Fibroblast of skin of scalp (primary cell): ENCODE measurements at regions not wholly inside any gene's neighbourhood (a gene's known extent, or its start where the extent isn't known, plus 50 kb on each side); places are given as distances from the start of the nearest gene placed in this dataset.

Experiments
- DNase-seq: peaks from one replicate; pipeline ENCODE4 v3.0.0-alpha.2; 2013

GRCh38 chr14:66119606-66120231, 366.5 kb upstream of the CCDC196 start:
- DNase-seq: no peak

- DNase-seq: no peak
These were observed 365.8 kb upstream of the CCDC196 start for GRCh38 chr14:66120402-66120801.

- DNase-seq: no peak
These were observed 364.3 kb upstream of the CCDC196 start for GRCh38 chr14:66121859-66122258.

GRCh38 chr14:66129224-66129623, 356.9 kb upstream of the CCDC196 start:
- DNase-seq: no peak

- DNase-seq: no peak
These were observed 355.1 kb upstream of the CCDC196 start for GRCh38 chr14:66131111-66131510.

- DNase-seq: no peak
These were observed 352.5 kb upstream of the CCDC196 start for GRCh38 chr14:66133666-66134065.

- DNase-seq: peak; percentile 17
These were observed 350.3 kb upstream of the CCDC196 start for GRCh38 chr14:66135831-66136230.

GRCh38 chr14:66137081-66137480, 349.1 kb upstream of the CCDC196 start:
- DNase-seq: no peak

- DNase-seq: no peak
These were observed 346.7 kb upstream of the CCDC196 start for GRCh38 chr14:66139432-66139831.

GRCh38 chr14:66140213-66140918, 345.8 kb upstream of the CCDC196 start:
- DNase-seq: no peak

- no peak for DNase-seq
These were observed 345.2 kb upstream of the CCDC196 start for GRCh38 chr14:66140963-66141362.

GRCh38 chr14:66141733-66142132, 344.4 kb upstream of the CCDC196 start:
- no peak for DNase-seq

GRCh38 chr14:66143387-66144112, 342.6 kb upstream of the CCDC196 start:
- DNase-seq: no peak

GRCh38 chr14:66152302-66152701, 333.9 kb upstream of the CCDC196 start:
- DNase-seq: no peak

GRCh38 chr14:66152747-66153146, 333.4 kb upstream of the CCDC196 start:
- no peak for DNase-seq

GRCh38 chr14:66163023-66163422, 323.1 kb upstream of the CCDC196 start:
- no peak for DNase-seq

GRCh38 chr14:66165337-66165736, 320.8 kb upstream of the CCDC196 start:
- DNase-seq: no peak

- peak; percentile 18 for DNase-seq
These were observed 311.7 kb upstream of the CCDC196 start for GRCh38 chr14:66174453-66174891.

GRCh38 chr14:66177935-66178334, 308.2 kb upstream of the CCDC196 start:
- no peak for DNase-seq

GRCh38 chr14:66196670-66197069, 289.5 kb upstream of the CCDC196 start:
- DNase-seq: no peak

GRCh38 chr14:66197276-66197675, 288.9 kb upstream of the CCDC196 start:
- no peak for DNase-seq

GRCh38 chr14:66206554-66206953, 279.6 kb upstream of the CCDC196 start:
- no peak for DNase-seq

GRCh38 chr14:66216763-66217162, 269.4 kb upstream of the CCDC196 start:
- DNase-seq: no peak

GRCh38 chr14:66219886-66220285, 266.3 kb upstream of the CCDC196 start:
- DNase-seq: no peak
